ENCODE measurements at regions not wholly inside any gene's neighbourhood (a gene's known extent, or its start where the extent isn't known, plus 50 kb on each side); places are given as distances from the start of the nearest gene placed in this dataset.

- no peak for TF ChIP-seq EZH2 (IDR thresholded peaks at IDR 0.05)
- TF ChIP-seq POLR2AphosphoS5 (IDR thresholded peaks at IDR 0.05; ENCODE audit: borderline replicate concordance, low read depth, low read length) = no peak
Measured at GRCh38 chr12:114555451-114555850, 128.5 kb downstream of the TBX3 start.
